Omental fat pad (tissue), 3 donors: ENCODE measurements at regions not wholly inside any gene's neighbourhood (a gene's known extent, or its start where the extent isn't known, plus 50 kb on each side); places are given as distances from the start of the nearest gene placed in this dataset.
A peak's percentile ranks its signal among the peaks of the same experiment; 100 is the strongest.

Experiments
- ATAC-seq: fragments of 150-250 bp; one replicate; pipeline ENCODE4 v1.9.1; 2016; ENCODE audit warnings: mild to moderate bottlenecking, moderate library complexity; ENCODE audit not compliant: low FRiP score
- DNase-seq: peaks from one replicate; pipeline ENCODE4 v3.0.0-alpha.2; 2019; ENCODE audit warnings: low spot score
- CTCF ChIP-seq, 3 donors: fragments of 450-650 bp; IDR thresholded peaks; one replicate each; pipeline ENCODE4 v1.5.1; 2016 to 2017; ENCODE audit warnings: antibody characterized with exemption in 3 of 3, mild to moderate bottlenecking in 3 of 3, moderate library complexity in 2 of 3

GRCh38 chr2:8088810-8089209 is 593.0 kb upstream of the ID2 start:
- DNase-seq (no peak), ATAC-seq (no peak)
- TF ChIP-seq CTCF (IDR thresholded peaks at IDR 0.05), result no peak

GRCh38 chr2:8089596-8089995 is 592.3 kb upstream of the ID2 start:
- no peak for DNase-seq
- ATAC-seq, result peak; percentile 33
- TF ChIP-seq CTCF (IDR thresholded peaks at IDR 0.05), result no peak

- TF ChIP-seq CTCF (IDR thresholded peaks at IDR 0.05), result no peak
- peak; percentile 50 for DNase-seq
- peak; percentile 92 for ATAC-seq
Measured at GRCh38 chr2:8090748-8091700, 590.8 kb upstream of the ID2 start.

DNA sequence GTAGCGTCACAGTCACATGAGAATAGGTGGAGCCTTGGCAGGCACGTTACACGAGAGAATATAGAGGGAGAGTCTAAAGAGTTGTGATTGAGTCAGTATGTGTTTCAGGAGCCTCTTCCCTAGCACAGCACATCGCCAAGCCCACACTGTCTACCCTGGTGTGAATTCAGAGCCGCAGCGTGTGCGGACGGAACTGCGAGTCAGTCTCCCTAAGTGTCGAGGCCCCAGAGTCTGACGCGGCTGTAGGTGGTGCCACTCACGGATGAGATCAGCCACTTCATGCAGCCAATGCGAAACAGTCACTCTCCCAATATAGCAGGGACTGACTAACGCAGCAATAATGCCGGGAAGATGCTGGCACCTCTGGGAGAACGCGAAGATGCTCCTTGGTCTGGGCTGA is 587.3 kb upstream of the ID2 start:
- TF ChIP-seq CTCF (IDR thresholded peaks at IDR 0.05), result no peak
- DNase-seq (no peak), ATAC-seq (no peak)

GRCh38 chr2:8095978-8096377 is 585.9 kb upstream of the ID2 start:
- no peak for DNase-seq

GRCh38 chr2:8096484-8096883 is 585.4 kb upstream of the ID2 start:
- DNase-seq (no peak), ATAC-seq (no peak)
- TF ChIP-seq CTCF (IDR thresholded peaks at IDR 0.05), result no peak

More at GRCh38 chr2:8095978-8096377, 585.9 kb upstream of the ID2 start:
- no peak for TF ChIP-seq CTCF (IDR thresholded peaks at IDR 0.05)
- no peak for ATAC-seq
